ENCODE measurements at regions not wholly inside any gene's neighbourhood (a gene's known extent, or its start where the extent isn't known, plus 50 kb on each side); places are given as distances from the start of the nearest gene placed in this dataset.

DNA sequence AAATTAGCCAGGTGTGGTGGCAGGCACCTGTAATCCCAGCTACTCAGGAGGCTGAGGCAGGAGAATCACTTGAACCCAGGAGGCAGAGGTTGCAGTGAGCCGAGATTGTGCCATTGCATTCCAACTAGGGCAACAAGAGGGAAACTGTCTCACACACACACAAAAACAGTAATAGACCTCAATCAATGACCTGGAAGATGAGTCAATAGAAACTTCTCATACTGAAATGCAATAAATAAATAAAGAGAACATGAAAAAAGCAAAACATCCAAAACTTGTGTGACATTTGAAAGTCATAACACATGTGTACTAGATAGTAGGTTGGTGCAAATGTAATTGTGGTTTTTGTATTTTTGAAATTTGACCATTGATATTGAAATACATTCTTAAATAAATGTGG is 1338.5 kb downstream of the AMY1C start:
- TF ChIP-seq POLR2AphosphoS5 (IDR thresholded peaks at IDR 0.05; ENCODE audit: insufficient read depth in 1 of 2, low read depth in 1 of 2) = no peak
- TF ChIP-seq, protein P1, sequence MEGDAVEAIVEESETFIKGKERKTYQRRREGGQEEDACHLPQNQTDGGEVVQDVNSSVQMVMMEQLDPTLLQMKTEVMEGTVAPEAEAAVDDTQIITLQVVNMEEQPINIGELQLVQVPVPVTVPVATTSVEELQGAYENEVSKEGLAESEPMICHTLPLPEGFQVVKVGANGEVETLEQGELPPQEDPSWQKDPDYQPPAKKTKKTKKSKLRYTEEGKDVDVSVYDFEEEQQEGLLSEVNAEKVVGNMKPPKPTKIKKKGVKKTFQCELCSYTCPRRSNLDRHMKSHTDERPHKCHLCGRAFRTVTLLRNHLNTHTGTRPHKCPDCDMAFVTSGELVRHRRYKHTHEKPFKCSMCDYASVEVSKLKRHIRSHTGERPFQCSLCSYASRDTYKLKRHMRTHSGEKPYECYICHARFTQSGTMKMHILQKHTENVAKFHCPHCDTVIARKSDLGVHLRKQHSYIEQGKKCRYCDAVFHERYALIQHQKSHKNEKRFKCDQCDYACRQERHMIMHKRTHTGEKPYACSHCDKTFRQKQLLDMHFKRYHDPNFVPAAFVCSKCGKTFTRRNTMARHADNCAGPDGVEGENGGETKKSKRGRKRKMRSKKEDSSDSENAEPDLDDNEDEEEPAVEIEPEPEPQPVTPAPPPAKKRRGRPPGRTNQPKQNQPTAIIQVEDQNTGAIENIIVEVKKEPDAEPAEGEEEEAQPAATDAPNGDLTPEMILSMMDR (IDR thresholded peaks at IDR 0.05) = no peak
- no peak for TF ChIP-seq POLR2A (IDR thresholded peaks at IDR 0.05)
